A549 (cell line): ENCODE measurements at regions not wholly inside any gene's neighbourhood (a gene's known extent, or its start where the extent isn't known, plus 50 kb on each side); places are given as distances from the start of the nearest gene placed in this dataset.
"Not testable (repeated sequence)": the region's sequence is repeated elsewhere in the genome, so short reads cannot be mapped to it uniquely, and the experiment has no call there.

ENCODE experiments used
- ATAC-seq, 2 experiments: fragments of 200-7000 bp in 1 of 2; fragments of >200 bp in 1 of 2; cut with Nextera tagmentation in 1 of 2; cut with Tn5 transposase in 1 of 2; 3 replicates each; pipeline versions ENCODE4 v1.8.0 to v1.9.1; 2018 to 2020; ENCODE audit warnings: mild to moderate bottlenecking in 1 of 2, moderate library complexity in 1 of 2
- CTCF ChIA-PET: fragments of 300-600 bp; sonication (Branson Sonifier 250); formaldehyde crosslinking; extraction: SDS; loops from one replicate; lab custom pipeline; 2021; ENCODE audit warnings: antibody characterized with exemption, inconsistent platforms; lab: Yijun Ruan, JAX
- POLR2A ChIA-PET: fragments of 350-600 bp; formaldehyde crosslinking; extraction: SDS; loops from one replicate; lab custom pipeline; 2021; ENCODE audit warnings: antibody characterized with exemption, inconsistent platforms; lab: Yijun Ruan, JAX
- DNase-seq, 2 experiments: peaks; one replicate each; pipeline versions ENCODE4 v3.0.0 to v3.0.0-alpha.2; 2011 to 2016; ENCODE audit warnings: low read depth in 1 of 2, low spot score in 1 of 2
- FAIRE-seq: peaks from 2 replicates; lab custom pipeline; 2011; peaks lifted over from hg19 to GRCh38; lab: Jason Lieb, UNC
- H3K27ac ChIP-seq, 2 experiments: fragments of >200 bp; sonication (Bioruptor Twin); formaldehyde crosslinking; 3 replicates each; pipeline ENCODE4 v1.5.1; 2016 to 2017
- H3K4me1 ChIP-seq: fragments of >200 bp; sonication (Bioruptor Twin); formaldehyde crosslinking; 3 replicates; pipeline ENCODE4 v1.6.1; 2016
- H3K4me2 ChIP-seq: fragments of >200 bp; sonication (Bioruptor Twin); formaldehyde crosslinking; 3 replicates; pipeline ENCODE4 v1.6.1; 2016
- H3K4me3 ChIP-seq: fragments of >200 bp; sonication (Bioruptor Twin); formaldehyde crosslinking; 3 replicates; pipeline ENCODE4 v1.5.1; 2016
- H3K9me3 ChIP-seq: fragments of >200 bp; sonication (Bioruptor Twin); formaldehyde crosslinking; 3 replicates; pipeline ENCODE4 v1.6.1; 2016
- CHD2 ChIP-seq: fragments of 150-350 bp; IDR thresholded peaks from 2 replicates; pipeline ENCODE4 v1.6.1; 2014; ENCODE audit warnings: low read length; ENCODE audit not compliant: partially characterized antibody
- CTCF ChIP-seq: fragments of >200 bp; sonication (Bioruptor Twin); formaldehyde crosslinking; IDR thresholded peaks from 3 replicates; pipeline ENCODE4 v1.5.1; 2016
- EHMT2 ChIP-seq: fragments of 200-600 bp; sonication (generic); IDR thresholded peaks from 2 replicates; pipeline ENCODE4 v1.6.1; 2016; ENCODE audit warnings: antibody characterized with exemption, low read depth, mild to moderate bottlenecking, moderate library complexity
- ESRRA ChIP-seq: fragments of 150-350 bp; IDR thresholded peaks from 2 replicates; pipeline ENCODE4 v1.6.1; 2014; ENCODE audit warnings: mild to moderate bottlenecking, low read length, borderline replicate concordance
- FOSL2 ChIP-seq, 2 experiments: fragments of 450-650 bp in 1 of 2; fragments of >200 bp in 1 of 2; sonication (Bioruptor Twin) in 1 of 2; formaldehyde crosslinking; IDR thresholded peaks; 2 replicates each; pipeline versions ENCODE4 v1.5.0 to v1.6.1; 2016 to 2020; ENCODE audit warnings: mild to moderate bottlenecking in 1 of 2, moderate library complexity in 1 of 2
- FOXS1 ChIP-seq: fragments of 250-450 bp; sonication (Bioruptor Pico); IDR thresholded peaks from 2 replicates; pipeline ENCODE4 v1.5.0; 2020; ENCODE audit warnings: mild to moderate bottlenecking, moderate library complexity
- HDAC2 ChIP-seq: fragments of 200-600 bp; sonication (generic); IDR thresholded peaks from 2 replicates; pipeline ENCODE4 v1.6.1; 2016
- JUNB ChIP-seq: fragments of >200 bp; sonication (Bioruptor Twin); formaldehyde crosslinking; IDR thresholded peaks from 2 replicates; pipeline ENCODE4 v1.6.1; 2016
- KDM1A ChIP-seq: fragments of 200-600 bp; sonication (generic); IDR thresholded peaks from 2 replicates; pipeline ENCODE4 v1.6.1; 2016; ENCODE audit warnings: low read depth, mild to moderate bottlenecking
- MAFK ChIP-seq: fragments of 450-650 bp; IDR thresholded peaks from 2 replicates; pipeline ENCODE4 v1.6.1; 2014; ENCODE audit not compliant: partially characterized antibody
- MAX ChIP-seq: IDR thresholded peaks from 2 replicates; pipeline ENCODE4 v1.6.1; 2012
- RAD21 ChIP-seq, 2 experiments: fragments of >200 bp in 1 of 2; sonication (Bioruptor Twin) in 1 of 2; formaldehyde crosslinking in 1 of 2; IDR thresholded peaks in 1 of 2; conservative IDR thresholded peaks in 1 of 2; 2 replicates in 1 of 2; 3 replicates in 1 of 2; pipeline ENCODE4 v1.6.1; 2012 to 2018; ENCODE audit warnings: inconsistent platforms in 1 of 2
- RARB ChIP-seq: fragments of 250-450 bp; sonication (Bioruptor Pico); IDR thresholded peaks from 2 replicates; pipeline ENCODE4 v1.8.0; 2021; ENCODE audit warnings: mild to moderate bottlenecking, moderate library complexity
- RCOR1 ChIP-seq: fragments of 150-350 bp; IDR thresholded peaks from 2 replicates; pipeline ENCODE4 v1.6.1; 2014; ENCODE audit warnings: antibody characterized with exemption, low read length, low read depth
- SMC3 ChIP-seq: fragments of >200 bp; sonication (Bioruptor Twin); formaldehyde crosslinking; IDR thresholded peaks from 3 replicates; pipeline ENCODE4 v1.6.1; 2018; ENCODE audit warnings: inconsistent platforms
- SREBF2 ChIP-seq: fragments of 450-650 bp; IDR thresholded peaks from 2 replicates; pipeline ENCODE4 v1.6.1; 2014; ENCODE audit warnings: mild to moderate bottlenecking, moderate library complexity
- TFCP2L1 ChIP-seq: fragments of 250-450 bp; sonication (Bioruptor Pico); IDR thresholded peaks from 2 replicates; pipeline ENCODE4 v1.5.0; 2021; ENCODE audit warnings: mild to moderate bottlenecking
- ZFP36 ChIP-seq: fragments of 450-650 bp; IDR thresholded peaks from 2 replicates; pipeline ENCODE4 v1.6.1; 2014; ENCODE audit warnings: borderline replicate concordance; ENCODE audit not compliant: partially characterized antibody
- WGBS: methylation state at CpG from one replicate; pipeline ENCODE4 v1.1.6; 2017; ENCODE audit errors: missing lambda C conversion rate; 5-methylcytosine and 5-hydroxymethylcytosine counted together
- TF ChIP-seq, protein P1 (sequence below): fragments of >200 bp; sonication (Bioruptor Twin); formaldehyde crosslinking; IDR thresholded peaks from 3 replicates; pipeline ENCODE4 v1.6.1; 2016

GRCh38 chr16:31678649-31679325 lies 151.1 kb downstream of the AHSP start:
- H3K9me3 ChIP-seq, result no peaks in the 10 kb centered on the region; the same call in 2 of the 3 replicates
- H3K4me2 ChIP-seq, result no peak overlapping the region
- FAIRE-seq, result no peak
- no peaks in the 10 kb centered on the region for H3K4me1 ChIP-seq
- POLR2A ChIA-PET, result no interaction called here
- 24% methylated on average over 7 of the region's 7 CpGs for WGBS
- TF ChIP-seq RAD21 (conservative IDR thresholded peaks at IDR 0.05 in 1 of 2, IDR thresholded peaks at IDR 0.05 in 1 of 2) (no peak), JUNB (no peak), SREBF2 (no peak), CHD2 (no peak), MAX (no peak), ESRRA (no peak), TFCP2L1 (no peak), EHMT2 (no peak), FOSL2 (IDR thresholded peaks at IDR 0.05) (no peak), FOSL2 (CRISPR knock-in tag; IDR thresholded peaks at IDR 0.05) (no peak), SMC3 (no peak), ZFP36 (no peak), CTCF (no peak), RCOR1 (no peak), RARB (CRISPR knock-in tag) (no peak), HDAC2 (no peak), FOXS1 (no peak), MAFK (no peak), KDM1A (no peak)
- TF ChIP-seq, protein P1, sequence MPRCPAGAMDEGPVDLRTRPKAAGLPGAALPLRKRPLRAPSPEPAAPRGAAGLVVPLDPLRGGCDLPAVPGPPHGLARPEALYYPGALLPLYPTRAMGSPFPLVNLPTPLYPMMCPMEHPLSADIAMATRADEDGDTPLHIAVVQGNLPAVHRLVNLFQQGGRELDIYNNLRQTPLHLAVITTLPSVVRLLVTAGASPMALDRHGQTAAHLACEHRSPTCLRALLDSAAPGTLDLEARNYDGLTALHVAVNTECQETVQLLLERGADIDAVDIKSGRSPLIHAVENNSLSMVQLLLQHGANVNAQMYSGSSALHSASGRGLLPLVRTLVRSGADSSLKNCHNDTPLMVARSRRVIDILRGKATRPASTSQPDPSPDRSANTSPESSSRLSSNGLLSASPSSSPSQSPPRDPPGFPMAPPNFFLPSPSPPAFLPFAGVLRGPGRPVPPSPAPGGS, result no peak
- TF ChIP-seq, all 56 proteins: peak for 0
- Histone ChIP-seq H3K27ac (no peak overlapping the region), H3K4me3 (no peak overlapping the region)
- DNase-seq, result no peak
- ATAC-seq, result no peak
- CTCF ChIA-PET, result interaction anchor here (0.5 kb wide), 1 partner anchor 23 kb away, joined by 3 read pairs; no protein-coding TSS in a partner anchor

DNA sequence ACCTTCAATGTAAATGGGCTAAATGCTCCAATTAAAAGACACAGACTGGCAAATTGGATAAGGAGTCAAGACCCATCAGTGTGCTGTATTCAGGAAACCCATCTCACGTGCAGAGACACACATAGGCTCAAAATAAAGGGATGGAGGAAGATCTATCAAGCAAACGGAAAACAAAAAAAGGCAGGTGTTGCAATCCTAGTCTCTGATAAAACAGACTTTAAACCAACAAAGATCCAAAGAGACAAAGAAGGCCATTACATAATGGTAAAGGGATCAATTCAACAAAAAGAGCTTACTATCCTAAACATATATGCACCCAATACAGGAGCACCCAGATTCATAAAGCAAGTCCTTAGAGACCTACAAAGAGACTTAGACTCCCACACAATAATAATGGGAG lies 161.6 kb downstream of the AHSP start:
- H3K4me3 ChIP-seq, FAIRE-seq, DNase-seq, POLR2A ChIA-PET, CTCF ChIA-PET, H3K4me2 ChIP-seq, H3K27ac ChIP-seq, ATAC-seq, H3K4me1 ChIP-seq: not testable (repeated sequence)
- peaks cover 13% of the 10 kb centered on the region; the same call in 2 of the 3 replicates for H3K9me3 ChIP-seq
- WGBS, result 2% methylated on average over 2 of the region's 2 CpGs

DNA sequence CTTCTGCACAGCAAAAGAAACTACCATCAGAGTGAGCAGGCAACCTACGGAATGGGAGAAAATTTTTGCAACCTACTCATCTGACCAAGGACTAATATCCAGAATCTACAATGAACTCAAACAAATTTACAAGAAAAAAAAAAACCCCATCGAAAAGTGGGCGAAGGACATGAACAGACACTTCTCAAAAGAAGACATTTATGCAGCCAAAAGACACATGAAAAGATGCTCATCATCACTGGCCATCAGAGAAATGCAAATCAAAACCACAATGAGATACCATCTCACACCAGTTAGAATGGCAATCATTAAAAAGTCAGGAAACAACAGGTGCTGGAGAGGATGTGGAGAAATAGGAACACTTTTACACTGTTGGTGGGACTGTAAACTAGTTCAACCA lies 164.6 kb downstream of the AHSP start:
- CTCF ChIA-PET, ATAC-seq, H3K27ac ChIP-seq, H3K4me1 ChIP-seq, POLR2A ChIA-PET, H3K9me3 ChIP-seq, H3K4me3 ChIP-seq, DNase-seq, FAIRE-seq, H3K4me2 ChIP-seq: not testable (repeated sequence)
- WGBS, result 3% methylated on average over 3 of the region's 3 CpGs
